CD4-positive, alpha-beta T cell (primary cell): ENCODE measurements at regions not wholly inside any gene's neighbourhood (a gene's known extent, or its start where the extent isn't known, plus 50 kb on each side); places are given as distances from the start of the nearest gene placed in this dataset.

Experiments used
- ATAC-seq: fragments of 200-7000 bp; cut with Tn5 transposase; one replicate; pipeline ENCODE4 v1.10.0; 2022; ENCODE audit warnings: mild to moderate bottlenecking; ENCODE audit not compliant: poor library complexity
- CTCF ChIA-PET: fragments of 350-600 bp; sonication (Branson Sonifier 250); formaldehyde crosslinking; loops from one replicate; lab custom pipeline; 2021; ENCODE audit warnings: antibody characterized with exemption, inconsistent platforms; lab: Charles Lee
- POLR2A ChIA-PET: fragments of 350-600 bp; sonication (Branson Sonifier 250); formaldehyde crosslinking; loops from one replicate; lab custom pipeline; 2021; ENCODE audit warnings: antibody characterized with exemption, inconsistent platforms; lab: Charles Lee
- DNase-seq, 14 experiments: peaks; one replicate each; pipeline ENCODE4 v3.0.0-alpha.2; 2013 to 2020; ENCODE audit warnings: mixed read lengths in 2 of 14
- H3K27ac ChIP-seq, 2 donors: one replicate each; pipeline versions ENCODE4 v1.5.1 to v1.7.0; 2013; ENCODE audit warnings: low read length in 2 of 2, low read depth in 1 of 2, mild to moderate bottlenecking in 1 of 2
- H3K27me3 ChIP-seq, 2 experiments: 1 replicate in 1 of 2; 2 replicates in 1 of 2; pipeline versions ENCODE4 v1.6.1 to v1.7.0; 2013; ENCODE audit warnings: low read length in 2 of 2, control low read depth in 1 of 2, mild to moderate bottlenecking in 1 of 2, moderate library complexity in 1 of 2; ENCODE audit not compliant: insufficient read depth in 2 of 2, control insufficient read depth in 1 of 2
- H3K36me3 ChIP-seq: one replicate; pipeline ENCODE4 v1.6.1; 2013; ENCODE audit warnings: low read length, control low read depth; ENCODE audit not compliant: insufficient read depth
- H3K4me1 ChIP-seq: one replicate; pipeline ENCODE4 v1.6.1; 2013; ENCODE audit warnings: low read length, control low read depth; ENCODE audit not compliant: insufficient read depth
- H3K4me3 ChIP-seq: one replicate; pipeline ENCODE4 v1.5.1; 2013; ENCODE audit warnings: mild to moderate bottlenecking, low read length, moderate library complexity
- H3K9me3 ChIP-seq, 2 experiments: 1 replicate in 1 of 2; 2 replicates in 1 of 2; pipeline versions ENCODE4 v1.6.1 to v1.7.0; 2013; ENCODE audit warnings: low read length in 2 of 2, mild to moderate bottlenecking in 2 of 2, control low read depth in 1 of 2, moderate library complexity in 1 of 2; ENCODE audit not compliant: control insufficient read depth in 1 of 2, insufficient read depth in 1 of 2
- H3K27ac Mint-ChIP-seq: one replicate; pipeline ENCODE4 v1.8.0; 2020; ENCODE audit warnings: mixed read lengths
- H3K27me3 Mint-ChIP-seq: one replicate; pipeline ENCODE4 v1.8.0; 2021; ENCODE audit warnings: mixed read lengths
- H3K36me3 Mint-ChIP-seq: one replicate; pipeline ENCODE4 v1.8.0; 2021; ENCODE audit warnings: low read depth, mixed read lengths
- H3K4me1 Mint-ChIP-seq: one replicate; pipeline ENCODE4 v1.8.0; 2021; ENCODE audit warnings: low read depth, mixed read lengths
- H3K4me3 Mint-ChIP-seq: one replicate; pipeline ENCODE4 v1.8.0; 2020; ENCODE audit warnings: mild to moderate bottlenecking, mixed read lengths
- H3K9me3 Mint-ChIP-seq: one replicate; pipeline ENCODE4 v1.8.0; 2020; ENCODE audit warnings: mixed read lengths
- CTCF ChIP-seq: fragments of 200-600 bp; IDR thresholded peaks from one replicate; pipeline ENCODE4 v1.8.0; 2022; ENCODE audit warnings: antibody characterized with exemption, mild to moderate bottlenecking
- intact Hi-C, 2 experiments: fragments of 100-400 bp; cut with DNase I in 1 of 2; cut with micrococcal nuclease in 1 of 2; formaldehyde crosslinking; loops; one replicate each; pipeline versions ENCODE4 v1.15.1 to v1.9.0; 2023 to 2025; cut with DNase I, micrococcal nuclease

DNA sequence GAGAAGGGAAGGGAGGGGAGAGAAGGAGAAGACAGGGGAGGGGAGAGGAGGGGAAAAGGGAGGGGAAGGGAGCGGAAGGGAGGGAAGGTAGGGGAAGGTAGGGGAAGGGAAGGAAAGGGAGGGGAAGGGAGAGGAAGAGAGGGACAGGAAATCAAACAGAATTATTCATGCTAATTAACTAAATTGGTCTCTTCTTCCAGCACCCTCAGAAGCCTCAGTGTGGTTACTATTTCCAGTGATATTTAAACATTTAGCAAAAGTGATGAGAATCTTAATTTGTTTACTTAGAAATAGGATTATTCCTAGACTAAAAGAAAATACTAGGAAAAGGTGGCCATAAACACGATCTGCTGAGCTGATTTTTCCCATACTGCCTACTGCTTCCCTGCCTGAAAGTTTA, 193.1 kb upstream of the CPEB2 start:
- Histone ChIP-seq H3K4me1 (no peaks in the 10 kb centered on the region), H3K4me3 (no peak overlapping the region), H3K27ac (no peak overlapping the region), H3K9me3 (no peaks in the 10 kb centered on the region), H3K36me3 (no peaks in the 10 kb centered on the region), H3K27me3 (no peaks in the 10 kb centered on the region)
- no peaks in the 10 kb centered on the region for H3K36me3 Mint-ChIP-seq
- CTCF ChIA-PET, result no interaction called here
- ATAC-seq (no peak), DNase-seq (no peak)
- no peaks in the 10 kb centered on the region for H3K9me3 Mint-ChIP-seq
- H3K27ac Mint-ChIP-seq, result no peak overlapping the region
- H3K4me1 Mint-ChIP-seq, result no peaks in the 10 kb centered on the region
- intact Hi-C loops, result no loop called here
- POLR2A ChIA-PET, result no interaction called here
- peaks cover 7% of the 10 kb centered on the region for H3K27me3 Mint-ChIP-seq
- H3K4me3 Mint-ChIP-seq, result no peak overlapping the region
- TF ChIP-seq CTCF, result no peak

- no peak overlapping the region for H3K4me3 ChIP-seq
- no peaks in the 10 kb centered on the region for H3K27me3 ChIP-seq
- intact Hi-C loops, result no loop called here
- no peak for DNase-seq
- POLR2A ChIA-PET, result no interaction called here
- TF ChIP-seq CTCF, result no peak
- Mint-ChIP-seq H3K4me3 (no peak overlapping the region), H3K27me3 (peaks cover 7% of the 10 kb centered on the region), H3K27ac (no peak overlapping the region), H3K4me1 (no peaks in the 10 kb centered on the region), H3K36me3 (no peaks in the 10 kb centered on the region), H3K9me3 (no peaks in the 10 kb centered on the region)
- H3K9me3 ChIP-seq, result no peaks in the 10 kb centered on the region
- no peak overlapping the region for H3K27ac ChIP-seq
- H3K4me1 ChIP-seq, result no peaks in the 10 kb centered on the region
- CTCF ChIA-PET, result no interaction called here
- ATAC-seq, result no peak
- no peaks in the 10 kb centered on the region for H3K36me3 ChIP-seq
These were observed 192.2 kb upstream of the CPEB2 start for GRCh38 chr4:14810121-14810520.

GRCh38 chr4:14810568-14810967, 191.7 kb upstream of the CPEB2 start:
- no peak for TF ChIP-seq CTCF
- no peak for ATAC-seq
- Mint-ChIP-seq H3K4me1 (no peaks in the 10 kb centered on the region), H3K9me3 (no peaks in the 10 kb centered on the region), H3K27me3 (peaks cover 7% of the 10 kb centered on the region), H3K36me3 (no peaks in the 10 kb centered on the region), H3K27ac (no peak overlapping the region), H3K4me3 (no peak overlapping the region)
- CTCF ChIA-PET, result no interaction called here
- H3K9me3 ChIP-seq, result no peaks in the 10 kb centered on the region
- no peaks in the 10 kb centered on the region for H3K27me3 ChIP-seq
- no peak overlapping the region for H3K4me3 ChIP-seq
- DNase-seq, result no peak
- H3K36me3 ChIP-seq, result no peaks in the 10 kb centered on the region
- no peak overlapping the region for H3K27ac ChIP-seq
- H3K4me1 ChIP-seq, result no peaks in the 10 kb centered on the region
- POLR2A ChIA-PET, result no interaction called here
- intact Hi-C loops, result no loop called here
